Sigmoid colon (tissue), 6 donors: ENCODE measurements at regions not wholly inside any gene's neighbourhood (a gene's known extent, or its start where the extent isn't known, plus 50 kb on each side); places are given as distances from the start of the nearest gene placed in this dataset.
A peak's percentile ranks its signal among the peaks of the same experiment; 100 is the strongest.
"Not testable (repeated sequence)": the region's sequence is repeated elsewhere in the genome, so short reads cannot be mapped to it uniquely, and the experiment has no call there.

Experiments
- DNase-seq: peaks from one replicate; pipeline ENCODE4 v3.0.0-alpha.2; 2019
- H3K27ac ChIP-seq, 4 donors: fragments of 200-600 bp; sonication (generic); one replicate each; pipeline ENCODE4 v1.5.1; 2016 to 2019; ENCODE audit warnings: mild to moderate bottlenecking in 1 of 4
- H3K27me3 ChIP-seq, 3 donors: fragments of 200-600 bp; sonication (generic); one replicate each; pipeline ENCODE4 v1.5.1; 2019; ENCODE audit warnings: mild to moderate bottlenecking in 1 of 3
- H3K36me3 ChIP-seq, 4 donors: fragments of 200-600 bp; sonication (generic); one replicate each; pipeline ENCODE4 v1.5.1; 2016 to 2019
- H3K4me1 ChIP-seq, 4 donors: fragments of 200-600 bp; sonication (generic); one replicate each; pipeline ENCODE4 v1.5.1; 2017 to 2019
- H3K4me3 ChIP-seq, 4 donors: fragments of 200-600 bp; sonication (generic); one replicate each; pipeline ENCODE4 v1.5.1; 2017 to 2019; ENCODE audit warnings: mild to moderate bottlenecking in 2 of 4, moderate library complexity in 1 of 4
- H3K9me3 ChIP-seq, 4 donors: fragments of 200-600 bp in 3 of 4; sonication (generic) in 3 of 4; one replicate each; pipeline versions ENCODE4 v1.5.1 to v1.6.1; 2013 to 2019
- CTCF ChIP-seq, 4 experiments: fragments of 450-650 bp in 3 of 4; fragments of 200-600 bp in 1 of 4; IDR thresholded peaks; one replicate each; pipeline ENCODE4 v1.5.1; 2016 to 2019; ENCODE audit warnings: antibody characterized with exemption in 4 of 4, mild to moderate bottlenecking in 3 of 4, moderate library complexity in 2 of 4
- EP300 ChIP-seq, 4 donors: sonication (generic); formaldehyde crosslinking; IDR thresholded peaks; one replicate each; pipeline ENCODE4 v1.6.1; 2017; ENCODE audit warnings: antibody characterized with exemption in 4 of 4
- POLR2A ChIP-seq, 2 donors: fragments of 450-650 bp; IDR thresholded peaks; one replicate each; pipeline ENCODE4 v1.6.1; 2016; ENCODE audit warnings: antibody characterized with exemption in 2 of 2, mild to moderate bottlenecking in 2 of 2, moderate library complexity in 2 of 2
- POLR2AphosphoS5 ChIP-seq, 4 donors: sonication (generic); formaldehyde crosslinking; IDR thresholded peaks; one replicate each; pipeline ENCODE4 v1.6.1; 2017; ENCODE audit warnings: antibody characterized with exemption in 4 of 4
- WGBS, 2 donors: extraction: QIAGEN DNeasy Blood & Tissue Kit; methylation state at CpG; one replicate each; pipeline ENCODE4 v1.1.7; 2013; 5-methylcytosine and 5-hydroxymethylcytosine counted together
- intact Hi-C: fragments of 100-400 bp; cut with DNase I; formaldehyde crosslinking; loops from one replicate; pipeline ENCODE4 v1.15.1; 2023
- donor health status: healthy with polysubstance abuse.
- donor health status: healthy.

GRCh38 chr13:24563087-24563486 is 50.5 kb upstream of the PARP4 start:
- intact Hi-C loops: no loop called here
- TF ChIP-seq EP300 (IDR thresholded peaks at IDR 0.05) (no peak), POLR2A (IDR thresholded peaks at IDR 0.05) (no peak), CTCF (IDR thresholded peaks at IDR 0.05) (no peak), POLR2AphosphoS5 (IDR thresholded peaks at IDR 0.05) (no peak)

GRCh38 chr13:24563971-24564370 is 51.4 kb upstream of the PARP4 start:
- H3K4me1 ChIP-seq, H3K27me3 ChIP-seq, H3K36me3 ChIP-seq, DNase-seq, intact Hi-C loops, H3K4me3 ChIP-seq, H3K9me3 ChIP-seq, H3K27ac ChIP-seq: not testable (repeated sequence)
- 61 to 74% methylated on average over 1 of the region's 1 CpG for WGBS, 2 donors

More at GRCh38 chr13:24563087-24563486, 50.5 kb upstream of the PARP4 start:
- H3K27ac ChIP-seq: no peak overlapping the region
- 89 to 93% methylated on average over 2 of the region's 2 CpGs for WGBS, 2 donors
- H3K4me1 ChIP-seq: no peaks in the 10 kb centered on the region
- no peaks in the 10 kb centered on the region for H3K9me3 ChIP-seq
- H3K4me3 ChIP-seq: no peak overlapping the region
- H3K27me3 ChIP-seq: no peaks in the 10 kb centered on the region
- no peak for DNase-seq
- H3K36me3 ChIP-seq: no peaks in the 10 kb centered on the region

GRCh38 chr13:24564881-24565280 is 52.3 kb upstream of the PARP4 start:
- 65 to 75% methylated on average over 4 of the region's 4 CpGs for WGBS, 2 donors
- intact Hi-C loops: no loop called here
- DNase-seq: no peak

GRCh38 chr13:24567593-24567992 is 55.0 kb upstream of the PARP4 start:
- 90 to 93% methylated on average over 3 of the region's 3 CpGs for WGBS, 2 donors

More at GRCh38 chr13:24564881-24565280, 52.3 kb upstream of the PARP4 start:
- H3K36me3 ChIP-seq: no peaks in the 10 kb centered on the region
- TF ChIP-seq POLR2AphosphoS5 (IDR thresholded peaks at IDR 0.05) (no peak), EP300 (IDR thresholded peaks at IDR 0.05) (no peak), CTCF (IDR thresholded peaks at IDR 0.05) (no peak), POLR2A (IDR thresholded peaks at IDR 0.05) (no peak)
- H3K27ac ChIP-seq: no peak overlapping the region
- no peaks in the 10 kb centered on the region for H3K27me3 ChIP-seq
- no peak overlapping the region for H3K4me3 ChIP-seq
- H3K9me3 ChIP-seq: no peaks in the 10 kb centered on the region
- no peaks in the 10 kb centered on the region for H3K4me1 ChIP-seq

GRCh38 chr13:24574847-24575246 is 62.3 kb upstream of the PARP4 start:
- intact Hi-C loops: no loop called here
- H3K4me1 ChIP-seq: no peaks in the 10 kb centered on the region
- TF ChIP-seq EP300 (IDR thresholded peaks at IDR 0.05) (no peak), POLR2AphosphoS5 (IDR thresholded peaks at IDR 0.05) (no peak), POLR2A (IDR thresholded peaks at IDR 0.05) (no peak), CTCF (IDR thresholded peaks at IDR 0.05) (no peak)
- H3K27ac ChIP-seq: no peak overlapping the region
- no peaks in the 10 kb centered on the region for H3K36me3 ChIP-seq
- DNase-seq: no peak
- H3K9me3 ChIP-seq: no peaks in the 10 kb centered on the region
- WGBS, 2 donors: 53 to 73% methylated on average over 1 of the region's 1 CpG
- H3K27me3 ChIP-seq: no peaks in the 10 kb centered on the region
- H3K4me3 ChIP-seq: no peak overlapping the region

More at GRCh38 chr13:24567593-24567992, 55.0 kb upstream of the PARP4 start:
- H3K27me3 ChIP-seq, H3K9me3 ChIP-seq, intact Hi-C loops, H3K4me1 ChIP-seq, DNase-seq, H3K4me3 ChIP-seq, H3K36me3 ChIP-seq, H3K27ac ChIP-seq: not testable (repeated sequence)

GRCh38 chr13:24580315-24580714 is 67.7 kb upstream of the PARP4 start:
- peak; percentile 44 to 64 (median 58) for TF ChIP-seq CTCF (IDR thresholded peaks at IDR 0.05)
- H3K27ac ChIP-seq, H3K36me3 ChIP-seq, DNase-seq, intact Hi-C loops, H3K4me1 ChIP-seq, H3K9me3 ChIP-seq, H3K27me3 ChIP-seq: not testable (repeated sequence)
- H3K4me3 ChIP-seq: peak overlapping the region in 1 of 4 donors; percentile 21
- 0% methylated on average over 1 of the region's 1 CpG for WGBS, 2 donors

GRCh38 chr13:24581578-24581977 is 69.0 kb upstream of the PARP4 start:
- DNase-seq, H3K36me3 ChIP-seq, H3K4me1 ChIP-seq, H3K27ac ChIP-seq, H3K4me3 ChIP-seq, H3K27me3 ChIP-seq, intact Hi-C loops, H3K9me3 ChIP-seq: not testable (repeated sequence)
- 80 to 84% methylated on average over 5 of the region's 5 CpGs for WGBS, 2 donors

- H3K27me3 ChIP-seq, H3K4me1 ChIP-seq, H3K36me3 ChIP-seq, H3K4me3 ChIP-seq, H3K9me3 ChIP-seq, intact Hi-C loops, DNase-seq, H3K27ac ChIP-seq: not testable (repeated sequence)
- 46 to 64% methylated on average over 6 of the region's 6 CpGs for WGBS, 2 donors
Observed at GRCh38 chr13:24591697-24592096, 79.1 kb upstream of the PARP4 start.
